ENCODE measurements at regions not wholly inside any gene's neighbourhood (a gene's known extent, or its start where the extent isn't known, plus 50 kb on each side); places are given as distances from the start of the nearest gene placed in this dataset.

DNA sequence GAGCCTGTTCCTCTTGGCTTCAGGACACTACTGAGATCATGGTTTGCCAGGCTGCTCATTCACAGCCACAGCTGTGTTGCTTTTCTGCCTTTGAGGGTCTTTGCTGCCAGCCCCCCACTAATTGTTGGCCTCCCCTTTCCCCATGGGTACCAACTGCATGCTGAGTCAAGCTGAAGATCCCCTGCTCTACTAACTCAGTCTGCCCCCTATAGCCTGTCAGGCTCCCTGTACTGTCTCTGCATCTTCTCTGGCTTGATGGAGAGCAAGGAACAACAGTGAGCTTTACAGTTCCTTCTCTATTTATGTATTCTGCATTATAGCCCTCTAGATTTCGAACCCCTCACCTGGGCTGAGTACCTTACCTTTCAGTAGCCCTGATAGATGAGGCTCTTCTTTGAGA is 257.6 kb upstream of the CADM1 start:
- Histone ChIP-seq H3K9ac (ENCODE audit: low read depth in 1 of 3, low read length in 3 of 3) (no peak overlapping the region), H3K4me1 (ENCODE audit: control insufficient read depth in 3 of 3, insufficient read depth in 3 of 3, low read length in 3 of 3) (peaks cover 6 to 41% (median 6%) of the 10 kb centered on the region in 3 donors), H3K4me3 (ENCODE audit: low read length in 3 of 3) (no peak overlapping the region), H3K27me3 (ENCODE audit: control insufficient read depth in 3 of 3, insufficient read depth in 3 of 3, low read length in 3 of 3) (peaks cover 0 to 13% (median 0%) of the 10 kb centered on the region in 3 donors), H3K27ac (ENCODE audit: low read depth, low read length) (no peak overlapping the region), H3K36me3 (ENCODE audit: control insufficient read depth in 3 of 3, insufficient read depth in 3 of 3, low read length in 3 of 3) (no peaks in the 10 kb centered on the region), H3K9me3 (ENCODE audit: control insufficient read depth in 3 of 3, low read length in 3 of 3) (no peaks in the 10 kb centered on the region)

DNA sequence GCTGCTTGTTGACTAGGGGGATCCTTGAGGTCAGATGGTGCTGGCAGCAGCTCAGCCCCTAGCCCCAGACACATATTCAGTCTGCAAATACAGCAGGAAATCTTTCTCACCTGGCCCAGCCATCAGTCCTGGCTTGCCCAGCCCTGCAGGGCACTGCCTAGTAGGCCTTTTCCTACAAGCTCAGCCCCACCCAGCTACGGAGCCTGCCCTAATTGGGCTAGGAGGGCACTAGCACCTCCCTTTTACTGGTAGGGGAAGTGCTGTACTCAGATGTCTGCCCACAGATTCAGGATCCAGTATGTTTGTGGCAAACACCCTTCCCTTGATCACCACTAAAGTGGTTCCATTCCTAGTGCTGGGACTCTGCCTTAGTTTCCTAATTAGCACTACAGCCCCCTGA is 257.1 kb upstream of the CADM1 start:
- Histone ChIP-seq H3K4me3 (ENCODE audit: low read length in 3 of 3) (no peak overlapping the region), H3K9me3 (ENCODE audit: control insufficient read depth in 3 of 3, low read length in 3 of 3) (no peaks in the 10 kb centered on the region), H3K27ac (ENCODE audit: low read depth, low read length) (no peak overlapping the region), H3K27me3 (ENCODE audit: control insufficient read depth in 3 of 3, insufficient read depth in 3 of 3, low read length in 3 of 3) (peaks cover 0 to 13% (median under 1%) of the 10 kb centered on the region in 3 donors), H3K4me1 (ENCODE audit: control insufficient read depth in 3 of 3, insufficient read depth in 3 of 3, low read length in 3 of 3) (peaks cover 6 to 41% (median 6%) of the 10 kb centered on the region in 3 donors), H3K36me3 (ENCODE audit: control insufficient read depth in 3 of 3, insufficient read depth in 3 of 3, low read length in 3 of 3) (no peaks in the 10 kb centered on the region), H3K9ac (ENCODE audit: low read depth in 1 of 3, low read length in 3 of 3) (no peak overlapping the region)

DNA sequence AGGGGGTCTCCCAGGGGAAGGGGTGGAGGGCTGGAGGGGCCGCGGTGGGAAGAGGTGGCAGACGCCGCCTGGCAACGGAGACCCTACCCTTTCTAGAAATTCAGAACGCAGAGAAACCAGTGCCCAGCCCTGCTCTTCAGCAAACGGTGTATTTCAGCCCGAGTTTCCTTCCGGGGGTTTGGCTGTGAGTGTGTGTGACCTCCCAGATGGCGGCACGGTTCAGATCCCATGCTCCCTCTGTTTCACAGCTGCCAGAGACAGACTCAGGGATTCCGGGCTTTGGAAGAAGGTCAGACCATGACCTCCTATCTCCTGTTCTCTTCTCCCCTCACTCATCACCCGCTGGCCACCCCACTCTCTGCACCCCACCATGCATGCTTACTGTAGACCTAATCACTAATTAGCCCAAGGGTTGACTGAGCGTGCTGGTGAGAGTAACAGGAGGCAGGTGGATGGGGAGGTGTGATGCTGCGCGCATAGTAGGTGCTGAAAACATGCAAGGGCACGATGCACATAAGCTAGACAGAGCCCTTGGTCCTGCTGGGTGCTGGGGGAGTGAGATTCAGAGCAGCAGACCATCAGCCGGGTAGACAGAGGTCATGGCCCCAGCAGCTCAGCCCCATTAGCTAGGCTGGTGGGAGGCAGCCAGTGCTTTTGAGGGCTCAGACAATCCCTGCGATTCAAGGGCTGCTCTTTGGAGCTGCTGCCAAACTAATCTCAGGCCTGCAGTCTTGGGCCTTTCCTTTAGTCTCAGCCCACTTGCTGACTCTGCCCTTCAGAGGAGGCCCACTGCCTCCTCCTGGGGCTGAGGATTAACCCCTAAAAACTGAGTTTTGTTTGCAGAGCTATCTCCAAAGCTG is 256.5 kb upstream of the CADM1 start:
- Histone ChIP-seq H3K4me3 (ENCODE audit: low read length in 3 of 3) (peak overlapping the region; percentile 25 to 35 (median 26)), H3K9ac (ENCODE audit: low read depth in 1 of 3, low read length in 3 of 3) (no peak overlapping the region), H3K9me3 (ENCODE audit: control insufficient read depth in 3 of 3, low read length in 3 of 3) (no peaks in the 10 kb centered on the region), H3K27ac (ENCODE audit: low read depth, low read length) (no peak overlapping the region), H3K36me3 (ENCODE audit: control insufficient read depth in 3 of 3, insufficient read depth in 3 of 3, low read length in 3 of 3) (no peaks in the 10 kb centered on the region), H3K4me1 (ENCODE audit: control insufficient read depth in 3 of 3, insufficient read depth in 3 of 3, low read length in 3 of 3) (peaks cover 3 to 36% (median 6%) of the 10 kb centered on the region in 3 donors), H3K27me3 (ENCODE audit: control insufficient read depth in 3 of 3, insufficient read depth in 3 of 3, low read length in 3 of 3) (peaks cover 0 to 13% (median 3%) of the 10 kb centered on the region in 3 donors)

DNA sequence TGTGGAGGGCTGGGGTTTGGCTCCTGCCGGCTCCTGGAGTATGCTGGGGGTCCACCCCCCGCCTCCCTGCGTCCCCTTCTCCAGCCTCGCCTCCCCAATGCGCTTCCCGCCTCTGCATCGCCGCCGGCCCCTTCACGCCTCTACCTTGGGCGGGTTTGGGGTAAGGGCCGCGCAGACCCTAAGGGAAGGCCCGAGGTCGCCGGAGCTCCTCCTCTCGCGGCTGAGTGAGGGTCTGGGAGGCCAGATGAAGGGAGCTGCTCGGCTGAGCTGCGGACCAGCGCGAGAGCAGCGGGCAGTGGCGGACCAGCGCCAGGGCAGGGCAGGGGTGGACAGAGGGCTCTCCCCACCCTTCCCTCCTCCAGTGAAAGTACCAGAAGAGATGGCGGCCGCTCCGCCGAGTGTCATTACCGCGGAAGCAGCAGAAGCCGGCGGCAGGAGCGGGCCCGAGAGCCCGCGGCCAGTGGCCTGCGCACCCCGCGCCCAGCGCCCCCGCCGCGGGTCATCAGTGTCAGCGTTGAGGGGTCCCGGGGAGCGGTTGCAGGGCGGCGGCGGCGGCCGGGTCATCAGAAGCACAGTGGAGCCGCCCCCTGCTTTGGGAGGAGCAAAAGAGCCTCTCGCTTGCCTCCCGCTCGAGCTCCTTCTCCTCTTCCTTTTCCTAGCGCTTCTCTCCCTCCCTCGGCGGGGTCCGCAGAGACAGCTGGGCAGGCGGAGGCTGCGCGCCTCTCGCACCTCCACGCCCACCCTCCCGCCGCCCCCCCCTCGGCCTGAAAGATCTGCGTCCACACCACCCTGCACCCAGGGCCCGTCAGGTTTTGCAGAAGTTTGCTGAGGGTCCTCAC is 255.6 kb upstream of the CADM1 start:
- no peaks in the 10 kb centered on the region for H3K36me3 ChIP-seq (ENCODE audit: control insufficient read depth in 3 of 3, insufficient read depth in 3 of 3, low read length in 3 of 3)
- no peaks in the 10 kb centered on the region for H3K9me3 ChIP-seq (ENCODE audit: control insufficient read depth in 3 of 3, low read length in 3 of 3)
- peak overlapping the region; percentile 63 to 76 (median 64) for H3K4me3 ChIP-seq (ENCODE audit: low read length in 3 of 3)
- peaks cover 0 to 13% (median 3%) of the 10 kb centered on the region in 3 donors for H3K27me3 ChIP-seq (ENCODE audit: control insufficient read depth in 3 of 3, insufficient read depth in 3 of 3, low read length in 3 of 3)
- H3K27ac ChIP-seq (ENCODE audit: low read depth, low read length): no peak overlapping the region
- peaks cover 3 to 30% (median 6%) of the 10 kb centered on the region in 3 donors for H3K4me1 ChIP-seq (ENCODE audit: control insufficient read depth in 3 of 3, insufficient read depth in 3 of 3, low read length in 3 of 3)
- H3K9ac ChIP-seq (ENCODE audit: low read depth in 1 of 3, low read length in 3 of 3): peak overlapping the region; percentile 47 to 76 (median 74)

DNA sequence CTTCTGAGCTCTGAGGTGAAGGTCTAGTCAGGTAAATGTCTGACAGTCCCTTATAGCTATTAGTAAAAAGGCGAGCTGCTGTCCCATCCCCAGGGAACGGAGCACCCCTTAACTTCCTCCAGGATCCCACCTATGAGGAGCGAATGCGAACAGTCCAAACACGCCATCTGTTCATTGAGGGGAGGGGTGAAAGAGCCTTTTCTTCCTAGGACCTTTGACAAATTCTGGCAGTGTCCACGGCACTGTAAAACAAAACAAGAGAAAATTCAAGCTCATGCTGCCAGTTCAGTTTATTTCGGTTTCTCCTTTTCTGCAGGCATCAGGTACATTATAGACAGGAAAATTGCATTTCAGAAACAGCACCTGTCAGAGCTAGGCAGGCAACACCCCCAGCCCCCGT is 253.8 kb upstream of the CADM1 start:
- peaks cover 0 to 13% (median 3%) of the 10 kb centered on the region in 3 donors for H3K27me3 ChIP-seq (ENCODE audit: control insufficient read depth in 3 of 3, insufficient read depth in 3 of 3, low read length in 3 of 3)
- H3K27ac ChIP-seq (ENCODE audit: low read depth, low read length): no peak overlapping the region
- H3K9ac ChIP-seq (ENCODE audit: low read depth in 1 of 3, low read length in 3 of 3): no peak overlapping the region
- no peaks in the 10 kb centered on the region for H3K36me3 ChIP-seq (ENCODE audit: control insufficient read depth in 3 of 3, insufficient read depth in 3 of 3, low read length in 3 of 3)
- no peak overlapping the region for H3K4me3 ChIP-seq (ENCODE audit: low read length in 3 of 3)
- peaks cover 3 to 13% (median 6%) of the 10 kb centered on the region in 3 donors for H3K4me1 ChIP-seq (ENCODE audit: control insufficient read depth in 3 of 3, insufficient read depth in 3 of 3, low read length in 3 of 3)
- no peaks in the 10 kb centered on the region for H3K9me3 ChIP-seq (ENCODE audit: control insufficient read depth in 3 of 3, low read length in 3 of 3)

DNA sequence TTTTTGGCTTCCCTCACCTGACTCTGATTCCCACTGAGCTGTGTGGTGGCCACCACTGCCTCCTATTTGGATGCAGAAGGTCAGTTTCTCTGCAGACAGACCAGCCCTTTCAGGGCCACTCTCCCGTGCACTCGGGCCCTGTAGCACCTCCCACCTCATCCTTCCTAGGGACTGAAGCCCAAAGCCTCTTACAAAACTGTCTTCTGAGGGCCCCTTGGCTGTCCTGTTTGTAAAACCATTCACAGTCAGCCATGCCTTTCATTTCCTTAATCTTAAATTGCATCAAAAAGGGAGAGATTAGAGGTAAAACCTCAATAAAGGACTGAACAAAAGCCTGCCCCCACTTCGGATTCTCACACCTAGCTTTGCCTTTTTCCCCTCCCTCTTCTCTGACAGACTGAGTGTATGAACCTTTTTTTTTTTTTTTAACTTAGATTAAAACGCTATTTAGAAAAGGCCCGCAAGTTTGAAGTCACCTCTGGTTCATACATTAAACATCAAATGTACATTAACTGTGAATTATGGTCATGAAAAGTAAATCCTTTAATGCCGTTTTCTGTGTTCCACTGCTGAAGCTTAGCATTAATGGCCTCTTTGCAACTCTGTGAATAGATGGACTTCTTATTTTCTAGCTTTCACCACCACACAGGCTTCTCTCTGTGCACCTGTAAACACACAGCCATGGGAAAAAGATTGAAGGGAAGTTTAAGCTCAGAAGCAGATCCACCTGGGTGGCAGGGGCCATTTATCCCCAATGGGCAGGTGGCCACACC is 247.2 kb upstream of the CADM1 start:
- H3K9ac ChIP-seq (ENCODE audit: low read depth in 1 of 3, low read length in 3 of 3): no peak overlapping the region
- no peak overlapping the region for H3K27ac ChIP-seq (ENCODE audit: low read depth, low read length)
- no peaks in the 10 kb centered on the region for H3K9me3 ChIP-seq (ENCODE audit: control insufficient read depth in 3 of 3, low read length in 3 of 3)
- H3K4me3 ChIP-seq (ENCODE audit: low read length in 3 of 3): no peak overlapping the region
- H3K27me3 ChIP-seq (ENCODE audit: control insufficient read depth in 3 of 3, insufficient read depth in 3 of 3, low read length in 3 of 3): peaks cover 6 to 8% (median 7%) of the 10 kb centered on the region in 3 donors
- H3K36me3 ChIP-seq (ENCODE audit: control insufficient read depth in 3 of 3, insufficient read depth in 3 of 3, low read length in 3 of 3): no peaks in the 10 kb centered on the region
- no peaks in the 10 kb centered on the region for H3K4me1 ChIP-seq (ENCODE audit: control insufficient read depth in 3 of 3, insufficient read depth in 3 of 3, low read length in 3 of 3)

DNA sequence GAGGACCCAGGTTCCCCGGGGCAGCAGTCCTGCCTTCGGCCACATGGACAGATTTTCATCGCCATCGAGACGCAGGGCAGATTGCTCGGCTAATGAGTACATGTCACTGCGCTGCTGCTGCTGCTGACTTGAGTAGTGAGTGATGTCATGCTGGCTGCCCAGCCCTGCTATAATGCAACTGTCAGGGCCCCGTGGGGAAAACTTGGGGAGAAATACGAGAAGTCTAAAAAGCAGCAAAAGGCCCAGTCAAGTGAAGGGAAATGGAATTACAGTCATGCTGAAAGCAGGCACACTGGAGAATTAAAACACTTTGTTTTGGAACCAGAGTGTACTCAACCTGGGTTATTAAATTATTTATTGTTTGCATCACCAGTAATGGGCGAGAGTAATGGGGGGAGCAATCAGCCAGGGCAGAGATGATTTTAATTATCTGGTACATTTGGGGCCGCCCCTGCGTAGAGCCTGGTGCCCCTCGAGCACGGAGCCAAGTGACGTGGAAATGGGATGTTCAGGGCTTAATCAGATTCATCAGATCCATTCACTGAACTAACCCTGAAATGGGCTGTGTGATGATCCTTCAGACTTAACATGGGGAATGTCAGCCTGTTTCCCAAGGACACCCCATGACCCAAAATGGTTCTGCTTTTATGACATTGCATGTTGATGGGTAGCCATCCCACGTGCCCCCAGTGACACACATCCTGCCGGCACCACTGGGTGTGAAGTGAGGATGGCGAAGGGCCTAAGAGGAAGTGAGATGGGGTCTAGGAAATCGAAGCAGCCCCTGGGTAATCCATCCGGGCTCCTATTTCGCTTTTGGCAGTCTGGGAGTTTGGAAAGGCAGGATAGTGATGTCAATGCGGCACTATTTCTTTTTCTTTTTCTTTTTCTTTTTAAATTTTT is 241.6 kb upstream of the CADM1 start:
- Histone ChIP-seq H3K27ac (ENCODE audit: low read depth, low read length) (no peak overlapping the region), H3K4me3 (ENCODE audit: low read length in 3 of 3) (no peak overlapping the region), H3K9ac (ENCODE audit: low read depth in 1 of 3, low read length in 3 of 3) (no peak overlapping the region), H3K36me3 (ENCODE audit: control insufficient read depth in 3 of 3, insufficient read depth in 3 of 3, low read length in 3 of 3) (no peaks in the 10 kb centered on the region), H3K27me3 (ENCODE audit: control insufficient read depth in 3 of 3, insufficient read depth in 3 of 3, low read length in 3 of 3) (peaks cover 0 to 9% (median 7%) of the 10 kb centered on the region in 3 donors), H3K9me3 (ENCODE audit: control insufficient read depth in 3 of 3, low read length in 3 of 3) (no peaks in the 10 kb centered on the region), H3K4me1 (ENCODE audit: control insufficient read depth in 3 of 3, insufficient read depth in 3 of 3, low read length in 3 of 3) (no peaks in the 10 kb centered on the region)

DNA sequence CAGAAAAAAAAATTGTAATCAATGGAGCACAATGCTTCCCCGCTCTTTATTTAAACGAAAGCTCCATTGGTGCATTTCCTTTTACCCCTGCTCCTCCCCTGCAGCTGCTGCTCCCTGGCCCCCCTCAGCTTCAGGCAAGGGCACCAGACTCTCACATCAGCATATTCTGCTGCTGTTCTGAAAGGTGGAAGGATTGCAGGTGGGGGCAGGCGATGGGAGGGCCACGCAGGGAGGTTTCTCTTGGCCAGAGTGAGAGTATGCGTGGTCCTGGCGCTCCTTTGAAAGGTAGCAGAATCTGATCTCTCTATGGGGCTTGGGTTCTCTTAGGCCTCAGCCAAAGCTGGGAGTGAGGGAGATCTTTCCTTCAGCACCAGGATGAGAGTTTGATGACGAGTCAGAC is 240.9 kb upstream of the CADM1 start:
- Histone ChIP-seq H3K27me3 (ENCODE audit: control insufficient read depth in 3 of 3, insufficient read depth in 3 of 3, low read length in 3 of 3) (peaks cover 0 to 7% (median 6%) of the 10 kb centered on the region in 3 donors), H3K4me1 (ENCODE audit: control insufficient read depth in 3 of 3, insufficient read depth in 3 of 3, low read length in 3 of 3) (no peaks in the 10 kb centered on the region), H3K9me3 (ENCODE audit: control insufficient read depth in 3 of 3, low read length in 3 of 3) (no peaks in the 10 kb centered on the region), H3K4me3 (ENCODE audit: low read length in 3 of 3) (no peak overlapping the region), H3K36me3 (ENCODE audit: control insufficient read depth in 3 of 3, insufficient read depth in 3 of 3, low read length in 3 of 3) (no peaks in the 10 kb centered on the region), H3K9ac (ENCODE audit: low read depth in 1 of 3, low read length in 3 of 3) (no peak overlapping the region), H3K27ac (ENCODE audit: low read depth, low read length) (no peak overlapping the region)

DNA sequence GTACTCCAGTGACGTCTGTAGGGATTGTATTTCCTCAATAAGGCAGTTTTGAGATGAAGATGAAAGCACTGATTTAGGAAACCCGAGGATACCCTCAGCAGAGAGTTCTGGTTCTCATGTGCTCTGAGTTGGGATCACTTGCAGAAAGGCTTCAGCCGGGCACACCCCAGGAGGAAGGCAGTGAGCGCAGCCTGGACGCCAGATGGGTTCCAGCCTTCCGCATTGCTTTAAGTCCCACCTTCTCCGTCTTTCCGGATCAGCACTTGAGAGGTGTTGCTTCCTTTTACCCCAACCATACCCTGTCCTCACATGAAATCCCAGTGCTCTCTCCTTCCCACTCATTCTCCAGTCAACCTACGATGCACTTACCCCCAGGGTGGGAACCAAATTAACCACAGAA is 239.5 kb upstream of the CADM1 start:
- H3K9ac ChIP-seq (ENCODE audit: low read depth in 1 of 3, low read length in 3 of 3): no peak overlapping the region

More for the DNA sequence above, 239.5 kb upstream of the CADM1 start:
- H3K27ac ChIP-seq (ENCODE audit: low read depth, low read length): no peak overlapping the region
- peaks cover 0 to 6% (median 3%) of the 10 kb centered on the region in 3 donors for H3K27me3 ChIP-seq (ENCODE audit: control insufficient read depth in 3 of 3, insufficient read depth in 3 of 3, low read length in 3 of 3)
- H3K9me3 ChIP-seq (ENCODE audit: control insufficient read depth in 3 of 3, low read length in 3 of 3): no peaks in the 10 kb centered on the region
- no peaks in the 10 kb centered on the region for H3K4me1 ChIP-seq (ENCODE audit: control insufficient read depth in 3 of 3, insufficient read depth in 3 of 3, low read length in 3 of 3)
- H3K36me3 ChIP-seq (ENCODE audit: control insufficient read depth in 3 of 3, insufficient read depth in 3 of 3, low read length in 3 of 3): no peaks in the 10 kb centered on the region
- H3K4me3 ChIP-seq (ENCODE audit: low read length in 3 of 3): no peak overlapping the region

Measured in skeletal muscle tissue (tissue), 3 donors.